Activated B cell treated with CpG ODN at 0.5 μM for 24 hours (primary cell): ENCODE measurements at regions not wholly inside any gene's neighbourhood (a gene's known extent, or its start where the extent isn't known, plus 50 kb on each side); places are given as distances from the start of the nearest gene placed in this dataset.

Source experiments
- ATAC-seq: fragments of 200-7000 bp; cut with Tn5 transposase; one replicate; pipeline ENCODE4 v1.10.0; 2021; ENCODE audit warnings: low read depth, mild to moderate bottlenecking, moderate library complexity
- CTCF ChIA-PET: fragments of 350-600 bp; sonication (Branson Sonifier 250); formaldehyde crosslinking; loops from one replicate; lab custom pipeline; 2021; ENCODE audit warnings: antibody characterized with exemption; lab: Charles Lee
- POLR2A ChIA-PET: fragments of 350-600 bp; sonication (Branson Sonifier 250); formaldehyde crosslinking; loops from one replicate; lab custom pipeline; 2021; ENCODE audit warnings: antibody characterized with exemption; lab: Charles Lee
- DNase-seq: peaks from one replicate; pipeline ENCODE4 v3.0.0; 2022
- H3K27ac Mint-ChIP-seq: one replicate; pipeline ENCODE4 v1.8.0; 2020; ENCODE audit warnings: mixed read lengths
- H3K27me3 Mint-ChIP-seq: one replicate; pipeline ENCODE4 v1.8.0; 2021; ENCODE audit warnings: mixed read lengths
- H3K36me3 Mint-ChIP-seq: one replicate; pipeline ENCODE4 v1.8.0; 2021; ENCODE audit warnings: low read depth, mixed read lengths
- H3K4me1 Mint-ChIP-seq: one replicate; pipeline ENCODE4 v1.8.0; 2021; ENCODE audit warnings: mixed read lengths
- H3K4me3 Mint-ChIP-seq: one replicate; pipeline ENCODE4 v1.8.0; 2020; ENCODE audit warnings: mild to moderate bottlenecking, mixed read lengths
- H3K9me3 Mint-ChIP-seq: one replicate; pipeline ENCODE4 v1.8.0; 2020; ENCODE audit warnings: mixed read lengths
- CTCF ChIP-seq: fragments of 200-600 bp; IDR thresholded peaks from one replicate; pipeline ENCODE4 v1.8.0; 2022; ENCODE audit warnings: antibody characterized with exemption, mild to moderate bottlenecking
- intact Hi-C: fragments of 100-400 bp; cut with micrococcal nuclease; formaldehyde crosslinking; loops from one replicate; pipeline ENCODE4 v1.15.1; 2024

- Mint-ChIP-seq H3K4me1 (no peaks in the 10 kb centered on the region), H3K36me3 (no peaks in the 10 kb centered on the region), H3K27ac (no peak overlapping the region), H3K4me3 (no peak overlapping the region), H3K27me3 (no peaks in the 10 kb centered on the region), H3K9me3 (no peaks in the 10 kb centered on the region)
- POLR2A ChIA-PET: no interaction called here
- intact Hi-C loops: no loop called here
- no peak for TF ChIP-seq CTCF
- CTCF ChIA-PET: no interaction called here
- ATAC-seq: no peak
- DNase-seq: no peak
These were observed 112.1 kb downstream of the CENPF start for GRCh38 chr1:214715126-214715525.

- no peak overlapping the region for H3K4me3 Mint-ChIP-seq
- H3K36me3 Mint-ChIP-seq: no peaks in the 10 kb centered on the region
- CTCF ChIA-PET: no interaction called here
- H3K4me1 Mint-ChIP-seq: no peaks in the 10 kb centered on the region
- no peak overlapping the region for H3K27ac Mint-ChIP-seq
- DNase-seq: no peak
- H3K9me3 Mint-ChIP-seq: no peaks in the 10 kb centered on the region
- POLR2A ChIA-PET: no interaction called here
- ATAC-seq: no peak
- H3K27me3 Mint-ChIP-seq: no peaks in the 10 kb centered on the region
- no peak for TF ChIP-seq CTCF
- intact Hi-C loops: no loop called here
These were observed 114.4 kb downstream of the CENPF start for GRCh38 chr1:214717351-214717750.

GRCh38 chr1:214718724-214719123, 115.7 kb downstream of the CENPF start:
- no peaks in the 10 kb centered on the region for H3K36me3 Mint-ChIP-seq
- intact Hi-C loops: no loop called here
- no peak for ATAC-seq
- ChIA-PET CTCF (interaction anchor here (0.6 kb wide), 1 partner anchor 25 kb away, joined by 3 read pairs; no protein-coding TSS in a partner anchor), POLR2A (no interaction called here)
- H3K27me3 Mint-ChIP-seq: no peaks in the 10 kb centered on the region
- no peaks in the 10 kb centered on the region for H3K4me1 Mint-ChIP-seq
- no peaks in the 10 kb centered on the region for H3K9me3 Mint-ChIP-seq
- H3K27ac Mint-ChIP-seq: no peak overlapping the region
- DNase-seq: no peak
- no peak for TF ChIP-seq CTCF
- H3K4me3 Mint-ChIP-seq: no peak overlapping the region

- POLR2A ChIA-PET: no interaction called here
- Mint-ChIP-seq H3K4me3 (no peak overlapping the region), H3K27ac (no peak overlapping the region), H3K27me3 (no peaks in the 10 kb centered on the region), H3K9me3 (no peaks in the 10 kb centered on the region), H3K4me1 (no peaks in the 10 kb centered on the region), H3K36me3 (no peaks in the 10 kb centered on the region)
- TF ChIP-seq CTCF: no peak
- intact Hi-C loops: no loop called here
- CTCF ChIA-PET: interaction anchor here (0.6 kb wide), 1 partner anchor 24 kb away, joined by 3 read pairs; no protein-coding TSS in a partner anchor
- DNase-seq: no peak
- ATAC-seq: no peak
These were observed 116.2 kb downstream of the CENPF start for GRCh38 chr1:214719207-214719606.

GRCh38 chr1:214720561-214720960, 117.6 kb downstream of the CENPF start:
- Mint-ChIP-seq H3K36me3 (no peaks in the 10 kb centered on the region), H3K9me3 (no peaks in the 10 kb centered on the region), H3K4me3 (no peak overlapping the region), H3K27ac (no peak overlapping the region), H3K27me3 (no peaks in the 10 kb centered on the region), H3K4me1 (no peaks in the 10 kb centered on the region)
- DNase-seq (no peak), ATAC-seq (no peak)
- intact Hi-C loops: no loop called here
- CTCF ChIA-PET: no interaction called here
- TF ChIP-seq CTCF: no peak
- POLR2A ChIA-PET: no interaction called here
